IPS DF 19.7 (cell line): ENCODE measurements at regions not wholly inside any gene's neighbourhood (a gene's known extent, or its start where the extent isn't known, plus 50 kb on each side); places are given as distances from the start of the nearest gene placed in this dataset.
"Not testable (repeated sequence)": the region's sequence is repeated elsewhere in the genome, so short reads cannot be mapped to it uniquely, and the experiment has no call there.

Experiments used
- DNase-seq: peaks from one replicate; pipeline ENCODE4 v3.0.0-alpha.2; 2013; ENCODE audit warnings: low read depth, low spot score

DNA sequence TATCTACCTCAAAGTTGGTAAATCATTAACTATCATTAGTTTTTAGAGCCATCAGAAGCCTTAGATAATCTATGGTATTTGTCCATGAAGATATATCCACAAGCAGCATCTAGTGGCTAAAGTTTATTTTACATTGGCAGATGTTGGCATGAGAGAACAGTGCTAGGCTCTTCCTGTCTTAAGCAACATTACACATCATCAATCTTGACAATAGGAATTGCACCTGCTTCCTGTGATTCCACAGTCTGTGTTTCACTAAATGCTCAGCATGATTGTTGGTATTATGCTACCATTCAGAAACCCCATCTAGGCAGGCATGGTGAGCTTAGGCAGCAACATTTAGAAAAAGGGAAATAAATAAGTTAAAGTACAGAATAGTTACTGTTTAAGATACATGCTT is 246.6 kb downstream of the SLCO4C1 start:
- no peak for DNase-seq

DNA sequence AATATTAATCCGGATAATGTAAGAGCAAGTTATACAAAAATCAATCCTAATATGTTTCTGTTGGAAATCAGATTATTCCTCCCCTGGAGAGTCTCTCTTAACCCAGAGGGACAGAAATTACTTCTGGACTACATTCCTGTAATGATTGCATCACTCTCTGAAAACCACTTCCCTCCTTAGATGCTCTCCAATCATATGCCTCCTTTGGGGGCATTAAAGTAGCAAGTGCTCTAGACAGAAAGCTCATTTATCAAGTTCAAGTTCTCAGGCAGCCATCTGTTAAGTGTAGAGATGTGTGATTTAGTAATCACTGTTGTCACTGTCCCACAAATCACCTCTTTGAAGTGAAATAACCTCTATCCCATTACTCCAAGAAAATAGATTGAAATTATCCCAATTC is 247.1 kb downstream of the SLCO4C1 start:
- no peak for DNase-seq

GRCh38 chr5:102047073-102047472 is 249.0 kb downstream of the SLCO4C1 start:
- DNase-seq = not testable (repeated sequence)

GRCh38 chr5:102040326-102040725 is 255.8 kb downstream of the SLCO4C1 start:
- DNase-seq = no peak

DNA sequence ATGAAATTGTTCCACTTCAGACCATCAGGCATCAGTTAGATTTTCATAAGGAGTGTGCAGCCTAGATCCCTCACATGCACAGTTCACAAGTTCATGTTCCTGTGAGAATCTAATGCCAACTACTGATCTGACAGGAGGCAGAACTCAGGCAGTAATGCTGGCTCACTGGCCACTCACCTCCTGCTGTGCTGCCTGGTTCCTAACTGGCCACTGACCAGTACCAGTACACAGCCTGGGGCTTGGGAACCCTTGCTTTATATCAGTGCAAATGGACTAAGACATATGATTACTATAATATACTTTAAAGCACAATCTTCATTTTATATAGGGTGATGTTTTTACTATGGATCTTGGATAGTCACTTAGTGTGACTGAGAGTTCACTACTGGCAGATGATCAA is 259.2 kb downstream of the SLCO4C1 start:
- no peak for DNase-seq

GRCh38 chr5:102031711-102032110 is 264.4 kb downstream of the SLCO4C1 start:
- DNase-seq = no peak

- DNase-seq = no peak
These were observed 277.4 kb downstream of the SLCO4C1 start for GRCh38 chr5:102018690-102019089.

DNA sequence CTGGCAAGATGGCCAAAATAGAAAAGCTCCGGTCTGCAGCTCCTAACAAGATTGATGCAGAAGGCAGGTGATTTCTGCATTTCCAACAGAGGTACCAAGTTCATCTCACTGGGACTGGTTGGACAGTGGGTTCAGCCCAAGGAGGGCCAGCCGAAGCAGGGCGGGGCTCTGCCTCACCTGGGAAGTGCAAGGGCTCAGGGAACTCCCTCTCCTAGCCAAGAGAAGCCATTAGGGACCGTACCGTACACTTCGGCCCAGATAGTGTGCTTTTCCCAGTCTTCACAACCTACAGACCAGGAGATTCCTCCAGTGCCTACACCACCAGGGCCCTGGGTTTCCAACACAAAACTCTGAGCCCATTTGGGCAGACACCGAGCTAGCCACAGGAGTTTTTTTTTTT is 277.8 kb downstream of the SLCO4C1 start:
- no peak for DNase-seq

- no peak for DNase-seq
These were observed 281.7 kb downstream of the SLCO4C1 start for GRCh38 chr5:102014371-102014770.

- DNase-seq = no peak
These were observed 285.4 kb downstream of the SLCO4C1 start for GRCh38 chr5:102010644-102011043.

DNA sequence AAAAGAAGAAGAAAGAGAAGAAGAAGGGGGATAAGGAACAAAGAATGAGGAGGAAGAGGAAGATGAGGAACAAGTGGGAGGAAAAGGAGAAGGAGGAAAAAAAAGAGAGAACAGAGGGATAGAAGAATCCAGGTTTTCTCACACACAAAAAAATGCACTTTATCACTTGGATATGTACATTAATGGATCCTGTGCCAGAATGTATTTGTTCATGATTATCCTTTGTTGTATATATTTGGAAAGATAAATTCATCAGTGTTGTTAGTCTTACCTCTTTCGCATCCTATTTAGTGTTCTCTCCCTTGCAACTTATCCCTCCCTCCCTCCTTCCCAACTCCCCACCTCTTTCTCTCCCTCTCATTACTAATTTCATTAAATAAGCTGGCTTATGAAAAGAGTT is 298.8 kb downstream of the SLCO4C1 start:
- no peak for DNase-seq

- peak; percentile 20 for DNase-seq
These were observed 300.5 kb downstream of the SLCO4C1 start for GRCh38 chr5:101995585-101995984.

DNA sequence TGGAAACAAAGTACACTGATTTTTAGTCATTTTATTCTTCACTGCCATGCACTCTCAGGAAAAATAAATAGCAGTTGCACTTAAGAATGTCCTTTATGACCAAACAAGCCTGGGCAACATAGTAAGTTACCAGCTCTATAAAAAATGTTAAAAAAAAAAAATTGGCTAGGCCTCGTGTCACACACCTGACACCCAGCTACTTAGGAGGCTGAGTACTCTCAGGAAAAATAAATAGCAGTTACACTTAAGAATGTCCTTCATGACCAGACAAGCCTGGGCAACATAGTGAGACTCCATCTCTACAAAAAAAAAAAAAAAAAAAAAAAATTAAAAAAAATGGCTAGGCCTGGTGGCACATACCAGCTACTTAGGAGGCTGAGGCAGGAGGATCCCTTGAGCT is 304.6 kb downstream of the SLCO4C1 start:
- DNase-seq = no peak

DNA sequence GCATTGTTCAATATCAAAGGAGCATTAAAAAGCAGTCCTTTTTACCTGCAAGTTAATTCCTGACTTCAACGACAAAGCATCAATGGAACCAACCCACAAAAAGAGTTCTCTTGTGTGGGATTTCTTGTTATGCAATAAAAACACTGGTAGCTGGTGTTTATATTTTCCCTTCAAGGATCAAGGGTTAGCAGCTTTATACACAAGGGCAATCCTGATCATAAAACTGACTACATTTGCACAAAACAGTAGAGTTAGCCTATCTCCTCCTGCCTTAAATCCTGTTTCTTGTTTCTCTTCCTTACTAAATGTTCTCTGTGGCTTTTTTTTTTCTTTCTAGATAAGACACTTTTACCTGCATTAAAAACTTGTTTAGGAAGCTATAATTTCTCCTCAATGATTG is 306.4 kb downstream of the SLCO4C1 start:
- DNase-seq = no peak

DNA sequence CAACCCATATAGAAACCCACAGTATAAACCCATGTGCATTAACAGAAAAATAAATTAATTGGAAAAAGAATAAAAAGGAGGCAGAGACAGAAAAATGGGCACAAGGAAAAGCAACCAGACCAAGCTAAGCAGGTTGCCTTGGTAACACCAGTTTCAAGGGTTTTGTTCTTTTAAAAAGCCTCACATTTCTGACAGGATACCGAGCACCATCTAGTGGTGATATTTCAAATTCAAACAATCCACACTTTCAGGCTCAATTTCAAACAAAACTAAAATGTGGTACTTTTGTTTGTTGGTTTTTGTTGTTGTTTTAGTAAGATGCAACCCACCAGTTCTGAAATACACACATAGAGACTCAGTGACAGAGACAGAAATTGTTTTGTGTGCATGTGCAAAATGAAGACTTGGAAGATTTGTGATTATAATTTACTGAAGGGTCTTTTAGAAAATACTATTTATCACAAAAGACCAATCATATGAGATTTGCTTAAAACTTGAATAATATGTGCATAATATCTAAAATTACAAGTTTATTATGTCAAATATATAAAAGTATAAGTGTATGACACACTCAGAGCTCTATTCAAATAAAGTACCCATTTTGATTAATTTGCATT is 318.2 kb downstream of the SLCO4C1 start:
- peak; percentile 12 for DNase-seq

DNA sequence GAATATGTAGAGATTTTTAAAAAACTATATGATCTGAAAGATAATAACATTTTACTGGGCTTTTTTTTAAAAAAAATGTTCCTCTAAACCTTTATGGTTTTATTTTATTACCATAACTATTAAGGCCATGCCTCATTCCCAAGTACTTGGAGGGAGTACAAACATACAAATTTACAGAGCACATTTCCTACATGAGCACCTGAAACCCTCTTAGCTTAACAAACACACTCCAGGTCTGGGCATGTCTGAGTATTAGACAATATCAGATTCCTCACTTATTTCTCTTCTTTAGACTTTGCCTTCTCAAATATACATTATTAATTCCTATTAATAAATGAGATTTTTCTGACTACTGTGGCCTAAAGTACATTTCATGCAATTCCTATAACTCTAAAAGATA is 319.2 kb downstream of the SLCO4C1 start:
- no peak for DNase-seq

GRCh38 chr5:101969742-101970141 is 326.3 kb downstream of the SLCO4C1 start:
- no peak for DNase-seq

DNA sequence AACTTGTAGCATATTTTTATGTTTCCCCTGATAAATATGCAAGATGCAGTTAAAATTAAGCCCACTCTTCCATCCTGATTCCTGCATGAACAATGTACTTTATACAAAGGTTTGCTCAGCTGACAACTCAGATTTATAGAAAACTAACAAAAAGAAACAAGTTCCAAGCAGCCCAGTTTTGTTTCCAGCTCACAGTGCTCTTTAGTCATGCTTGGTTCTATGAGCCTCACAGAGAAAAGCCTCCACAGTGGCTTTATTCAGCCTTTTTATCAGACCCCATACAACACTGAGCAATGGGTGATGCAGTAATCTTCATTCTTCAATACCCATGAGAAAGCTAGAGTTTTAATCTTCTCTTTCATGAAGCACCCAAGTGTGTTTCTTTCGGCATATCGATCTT is 329.6 kb downstream of the SLCO4C1 start:
- DNase-seq = no peak

GRCh38 chr5:101955891-101956290 is 340.2 kb downstream of the SLCO4C1 start:
- no peak for DNase-seq

DNA sequence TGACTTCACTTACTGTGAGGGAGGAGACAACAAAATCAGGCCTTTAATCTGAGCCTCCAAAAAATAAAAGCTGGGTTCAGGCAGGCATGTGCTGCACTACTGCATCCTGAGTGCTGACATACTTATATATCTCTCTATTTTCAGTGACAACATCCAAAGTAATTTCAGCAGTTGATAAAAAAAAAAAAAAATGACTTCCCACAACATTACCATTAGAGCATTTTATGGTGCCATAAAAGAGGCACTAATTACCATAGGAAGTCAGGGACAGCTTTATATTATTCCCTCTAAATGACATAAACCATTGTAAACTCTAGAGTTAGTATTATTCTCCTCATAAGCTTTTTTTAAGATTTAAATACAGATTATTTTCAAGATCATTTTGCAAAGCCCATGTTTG is 346.1 kb downstream of the SLCO4C1 start:
- DNase-seq = no peak

DNA sequence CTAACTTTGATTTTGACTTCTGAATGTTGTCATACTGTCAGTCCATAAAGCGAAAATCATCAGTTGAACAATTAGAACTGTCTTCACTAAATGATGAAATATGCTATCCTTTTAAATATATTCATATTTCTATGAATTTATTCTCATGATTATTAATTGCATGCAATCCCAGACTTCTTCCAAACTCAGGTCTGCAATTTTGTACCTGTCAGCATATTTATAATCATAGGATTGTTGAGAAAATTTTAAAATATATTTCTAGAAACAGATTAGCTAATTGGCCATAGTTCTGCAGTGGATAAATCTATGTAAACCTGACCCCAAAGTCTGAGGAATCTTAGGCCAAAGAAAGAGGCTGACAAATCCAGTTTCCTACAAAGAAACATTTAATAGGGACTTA is 347.5 kb downstream of the SLCO4C1 start:
- DNase-seq = no peak

GRCh38 chr5:101943784-101944183 is 352.3 kb downstream of the SLCO4C1 start:
- DNase-seq = no peak

DNA sequence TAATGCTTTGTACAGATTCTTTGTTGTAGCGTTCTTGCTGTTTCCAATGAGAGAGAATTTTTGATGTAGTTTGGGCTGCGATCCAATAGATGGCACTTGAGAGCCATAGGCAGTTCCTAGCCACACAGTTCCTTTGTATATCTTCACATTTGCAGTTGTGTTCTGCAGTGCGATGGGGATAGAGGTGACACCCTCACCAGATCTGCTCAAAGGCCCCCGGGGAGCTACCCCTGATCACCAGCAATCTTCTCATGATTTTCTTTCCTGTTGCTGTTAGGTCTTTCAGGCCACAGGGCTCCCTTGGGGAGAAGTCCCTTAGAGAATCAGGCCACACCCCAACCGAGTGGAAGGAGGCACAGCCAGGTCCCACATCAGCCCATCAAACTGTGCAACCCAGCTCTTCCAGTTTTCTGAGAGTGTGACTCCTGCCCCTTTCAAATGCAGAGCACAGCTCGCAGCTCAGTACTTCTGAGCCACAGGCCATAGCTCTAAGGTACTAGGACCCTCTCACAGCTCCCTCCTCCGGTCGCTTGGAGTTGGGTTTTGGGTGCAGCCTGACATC is 353.7 kb downstream of the SLCO4C1 start:
- DNase-seq = peak; percentile 20

DNA sequence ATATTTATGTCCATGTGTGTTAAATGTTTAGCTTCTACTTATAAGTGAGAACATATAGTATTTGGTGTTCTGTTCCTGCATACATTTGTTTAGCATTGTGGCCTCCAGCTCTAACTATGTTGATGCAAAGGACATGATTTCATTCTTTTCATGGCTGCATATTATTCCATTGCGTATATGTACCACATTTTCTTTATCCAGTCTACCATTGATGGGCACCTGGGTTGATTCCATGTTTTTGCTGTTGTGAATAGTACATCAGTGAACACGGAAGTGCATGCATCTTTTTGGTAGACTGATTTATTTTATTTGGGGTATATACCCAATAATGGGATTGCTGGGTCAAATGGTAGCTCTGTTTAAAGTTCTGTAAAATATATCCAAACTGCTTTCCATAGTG is 359.0 kb downstream of the SLCO4C1 start:
- DNase-seq = no peak
